NOMO-1 (cell line): ENCODE measurements at regions not wholly inside any gene's neighbourhood (a gene's known extent, or its start where the extent isn't known, plus 50 kb on each side); places are given as distances from the start of the nearest gene placed in this dataset.
A peak's percentile ranks its signal among the peaks of the same experiment; 100 is the strongest.

Experiments used
- DNase-seq, 2 experiments: peaks; one replicate each; lab custom pipeline; 2025; ENCODE audit not compliant: unreplicated experiment in 2 of 2; lab: John Stamatoyannopoulos, UW

- no peak for DNase-seq
Observed at GRCh38 chr3:95055288-95055687, 992.4 kb downstream of the NSUN3 start.

- DNase-seq, result no peak
Observed at GRCh38 chr3:95082191-95082590, 1019.3 kb downstream of the NSUN3 start.

GRCh38 chr3:95084738-95085137 lies 1021.9 kb downstream of the NSUN3 start:
- no peak for DNase-seq

- DNase-seq, result no peak
Observed at GRCh38 chr3:95088464-95088863, 1025.6 kb downstream of the NSUN3 start.

- DNase-seq, result no peak
Observed at GRCh38 chr3:95097493-95097892, 1034.6 kb downstream of the NSUN3 start.

- DNase-seq, result no peak
Observed at GRCh38 chr3:95120921-95121320, 1058.1 kb downstream of the NSUN3 start.

GRCh38 chr3:95123104-95123503 lies 1060.2 kb downstream of the NSUN3 start:
- peak; percentile 1 to 16 for DNase-seq

GRCh38 chr3:95134693-95135413 lies 1072.0 kb downstream of the NSUN3 start:
- no peak for DNase-seq

GRCh38 chr3:95148107-95148506 lies 1085.2 kb downstream of the NSUN3 start:
- no peak for DNase-seq

GRCh38 chr3:95151590-95151989 lies 1088.7 kb downstream of the NSUN3 start:
- DNase-seq, result no peak

- DNase-seq, result peak in 1 of 2 experiments; percentile 16
Observed at GRCh38 chr3:95154766-95155165, 1091.9 kb downstream of the NSUN3 start.

GRCh38 chr3:95162794-95163193 lies 1099.9 kb downstream of the NSUN3 start:
- no peak for DNase-seq

GRCh38 chr3:95167748-95168147 lies 1104.9 kb downstream of the NSUN3 start:
- no peak for DNase-seq

- DNase-seq, result no peak
Observed at GRCh38 chr3:95168526-95168925, 1105.7 kb downstream of the NSUN3 start.

- no peak for DNase-seq
Observed at GRCh38 chr3:95172164-95172943, 1109.5 kb downstream of the NSUN3 start.

GRCh38 chr3:95177096-95177495 lies 1114.2 kb downstream of the NSUN3 start:
- no peak for DNase-seq

- DNase-seq, result no peak
Observed at GRCh38 chr3:95184038-95184437, 1121.2 kb downstream of the NSUN3 start.

- no peak for DNase-seq
Observed at GRCh38 chr3:95189348-95189747, 1126.5 kb downstream of the NSUN3 start.

- DNase-seq, result no peak
Observed at GRCh38 chr3:95197661-95198060, 1134.8 kb downstream of the NSUN3 start.

GRCh38 chr3:95200384-95200783 lies 1137.5 kb downstream of the NSUN3 start:
- no peak for DNase-seq

- DNase-seq, result no peak
Observed at GRCh38 chr3:95210878-95211277, 1148.0 kb downstream of the NSUN3 start.

- no peak for DNase-seq
Observed at GRCh38 chr3:95212117-95212516, 1149.3 kb downstream of the NSUN3 start.
